ENCODE measurements at regions not wholly inside any gene's neighbourhood (a gene's known extent, or its start where the extent isn't known, plus 50 kb on each side); places are given as distances from the start of the nearest gene placed in this dataset.

- no peak overlapping the region for H3K4me3 Mint-ChIP-seq
- no peaks in the 10 kb centered on the region for H3K4me1 Mint-ChIP-seq (ENCODE audit: low read depth)
- peaks cover 4% of the 10 kb centered on the region for H3K9me3 Mint-ChIP-seq (ENCODE audit: low read depth)
- H3K27ac Mint-ChIP-seq = no peak overlapping the region
- H3K27me3 Mint-ChIP-seq = peaks cover 5% of the 10 kb centered on the region
- no peaks in the 10 kb centered on the region for H3K36me3 Mint-ChIP-seq
Observed at GRCh38 chr2:5751873-5752482, 59.8 kb downstream of the SOX11 start.

GRCh38 chr2:5756272-5756671 is 64.1 kb downstream of the SOX11 start:
- no peak overlapping the region for H3K4me3 Mint-ChIP-seq
- no peak overlapping the region for H3K27ac Mint-ChIP-seq
- no peaks in the 10 kb centered on the region for H3K4me1 Mint-ChIP-seq (ENCODE audit: low read depth)
- no peaks in the 10 kb centered on the region for H3K36me3 Mint-ChIP-seq
- peaks cover 4% of the 10 kb centered on the region for H3K9me3 Mint-ChIP-seq (ENCODE audit: low read depth)
- peaks cover 3% of the 10 kb centered on the region for H3K27me3 Mint-ChIP-seq

GRCh38 chr2:5758346-5758745 is 66.2 kb downstream of the SOX11 start:
- H3K27ac Mint-ChIP-seq = no peak overlapping the region
- H3K27me3 Mint-ChIP-seq = no peaks in the 10 kb centered on the region
- H3K36me3 Mint-ChIP-seq = no peaks in the 10 kb centered on the region
- no peaks in the 10 kb centered on the region for H3K4me1 Mint-ChIP-seq (ENCODE audit: low read depth)
- no peak overlapping the region for H3K4me3 Mint-ChIP-seq
- H3K9me3 Mint-ChIP-seq (ENCODE audit: low read depth) = peaks cover 2% of the 10 kb centered on the region

- Mint-ChIP-seq H3K9me3 (ENCODE audit: low read depth) (no peaks in the 10 kb centered on the region), H3K4me1 (ENCODE audit: low read depth) (no peaks in the 10 kb centered on the region), H3K27ac (no peak overlapping the region), H3K27me3 (no peaks in the 10 kb centered on the region), H3K4me3 (no peak overlapping the region), H3K36me3 (no peaks in the 10 kb centered on the region)
Observed at GRCh38 chr2:5759949-5760348, 67.8 kb downstream of the SOX11 start.

- no peak overlapping the region for H3K4me3 Mint-ChIP-seq
- no peak overlapping the region for H3K27ac Mint-ChIP-seq
- no peaks in the 10 kb centered on the region for H3K4me1 Mint-ChIP-seq (ENCODE audit: low read depth)
- H3K9me3 Mint-ChIP-seq (ENCODE audit: low read depth) = no peaks in the 10 kb centered on the region
- no peaks in the 10 kb centered on the region for H3K36me3 Mint-ChIP-seq
- H3K27me3 Mint-ChIP-seq = no peaks in the 10 kb centered on the region
Observed at GRCh38 chr2:5763531-5763930, 71.3 kb downstream of the SOX11 start.

- H3K4me3 Mint-ChIP-seq = no peak overlapping the region
- H3K4me1 Mint-ChIP-seq (ENCODE audit: low read depth) = no peaks in the 10 kb centered on the region
- H3K9me3 Mint-ChIP-seq (ENCODE audit: low read depth) = no peaks in the 10 kb centered on the region
- peaks cover 1% of the 10 kb centered on the region for H3K27me3 Mint-ChIP-seq
- no peak overlapping the region for H3K27ac Mint-ChIP-seq
- H3K36me3 Mint-ChIP-seq = no peaks in the 10 kb centered on the region
Observed at GRCh38 chr2:5764041-5764440, 71.9 kb downstream of the SOX11 start.

GRCh38 chr2:5766056-5766455 is 73.9 kb downstream of the SOX11 start:
- Mint-ChIP-seq H3K9me3 (ENCODE audit: low read depth) (no peaks in the 10 kb centered on the region), H3K27ac (no peak overlapping the region), H3K27me3 (peaks cover 1% of the 10 kb centered on the region), H3K36me3 (no peaks in the 10 kb centered on the region), H3K4me3 (no peak overlapping the region), H3K4me1 (ENCODE audit: low read depth) (no peaks in the 10 kb centered on the region)

- Mint-ChIP-seq H3K9me3 (ENCODE audit: low read depth) (no peaks in the 10 kb centered on the region), H3K27ac (no peak overlapping the region), H3K36me3 (no peaks in the 10 kb centered on the region), H3K4me3 (no peak overlapping the region), H3K4me1 (ENCODE audit: low read depth) (no peaks in the 10 kb centered on the region), H3K27me3 (peaks cover 1% of the 10 kb centered on the region)
Observed at GRCh38 chr2:5766561-5766960, 74.4 kb downstream of the SOX11 start.

GRCh38 chr2:5777131-5777535 is 84.9 kb downstream of the SOX11 start:
- Mint-ChIP-seq H3K27me3 (no peaks in the 10 kb centered on the region), H3K36me3 (no peaks in the 10 kb centered on the region), H3K27ac (no peak overlapping the region), H3K9me3 (ENCODE audit: low read depth) (no peaks in the 10 kb centered on the region), H3K4me1 (ENCODE audit: low read depth) (no peaks in the 10 kb centered on the region), H3K4me3 (no peak overlapping the region)

GRCh38 chr2:5781679-5782078 is 89.5 kb downstream of the SOX11 start:
- Mint-ChIP-seq H3K27ac (no peak overlapping the region), H3K27me3 (no peaks in the 10 kb centered on the region), H3K4me3 (no peak overlapping the region), H3K36me3 (no peaks in the 10 kb centered on the region), H3K9me3 (ENCODE audit: low read depth) (no peaks in the 10 kb centered on the region), H3K4me1 (ENCODE audit: low read depth) (no peaks in the 10 kb centered on the region)

GRCh38 chr2:5782103-5782502 is 89.9 kb downstream of the SOX11 start:
- Mint-ChIP-seq H3K36me3 (no peaks in the 10 kb centered on the region), H3K27me3 (no peaks in the 10 kb centered on the region), H3K4me3 (no peak overlapping the region), H3K9me3 (ENCODE audit: low read depth) (no peaks in the 10 kb centered on the region), H3K27ac (no peak overlapping the region), H3K4me1 (ENCODE audit: low read depth) (no peaks in the 10 kb centered on the region)

- Mint-ChIP-seq H3K4me1 (ENCODE audit: low read depth) (no peaks in the 10 kb centered on the region), H3K27ac (no peak overlapping the region), H3K9me3 (ENCODE audit: low read depth) (peaks cover 9% of the 10 kb centered on the region), H3K27me3 (no peaks in the 10 kb centered on the region), H3K36me3 (no peaks in the 10 kb centered on the region), H3K4me3 (no peak overlapping the region)
Observed at GRCh38 chr2:5788447-5788846, 96.3 kb downstream of the SOX11 start.

- H3K9me3 Mint-ChIP-seq (ENCODE audit: low read depth) = peaks cover 9% of the 10 kb centered on the region
- no peak overlapping the region for H3K4me3 Mint-ChIP-seq
- no peak overlapping the region for H3K27ac Mint-ChIP-seq
- H3K27me3 Mint-ChIP-seq = no peaks in the 10 kb centered on the region
- H3K36me3 Mint-ChIP-seq = no peaks in the 10 kb centered on the region
- no peaks in the 10 kb centered on the region for H3K4me1 Mint-ChIP-seq (ENCODE audit: low read depth)
Observed at GRCh38 chr2:5791371-5791770, 99.2 kb downstream of the SOX11 start.

GRCh38 chr2:5794012-5794411 is 101.8 kb downstream of the SOX11 start:
- Mint-ChIP-seq H3K4me1 (ENCODE audit: low read depth) (no peaks in the 10 kb centered on the region), H3K4me3 (no peak overlapping the region), H3K27ac (no peak overlapping the region), H3K9me3 (ENCODE audit: low read depth) (peaks cover 4% of the 10 kb centered on the region), H3K36me3 (no peaks in the 10 kb centered on the region), H3K27me3 (no peaks in the 10 kb centered on the region)

- H3K4me1 Mint-ChIP-seq (ENCODE audit: low read depth) = no peaks in the 10 kb centered on the region
- no peaks in the 10 kb centered on the region for H3K36me3 Mint-ChIP-seq
- no peak overlapping the region for H3K27ac Mint-ChIP-seq
- H3K4me3 Mint-ChIP-seq = no peak overlapping the region
- H3K9me3 Mint-ChIP-seq (ENCODE audit: low read depth) = no peaks in the 10 kb centered on the region
- no peaks in the 10 kb centered on the region for H3K27me3 Mint-ChIP-seq
Observed at GRCh38 chr2:5798084-5798483, 105.9 kb downstream of the SOX11 start.

GRCh38 chr2:5799348-5799747 is 107.2 kb downstream of the SOX11 start:
- Mint-ChIP-seq H3K36me3 (no peaks in the 10 kb centered on the region), H3K4me3 (no peak overlapping the region), H3K9me3 (ENCODE audit: low read depth) (no peaks in the 10 kb centered on the region), H3K27ac (no peak overlapping the region), H3K4me1 (ENCODE audit: low read depth) (no peaks in the 10 kb centered on the region), H3K27me3 (no peaks in the 10 kb centered on the region)

Measured in activated naive CD8-positive, alpha-beta T cell (primary cell).